ENCODE measurements at regions not wholly inside any gene's neighbourhood (a gene's known extent, or its start where the extent isn't known, plus 50 kb on each side); places are given as distances from the start of the nearest gene placed in this dataset.
"Not testable (repeated sequence)": the region's sequence is repeated elsewhere in the genome, so short reads cannot be mapped to it uniquely, and the experiment has no call there.

DNA sequence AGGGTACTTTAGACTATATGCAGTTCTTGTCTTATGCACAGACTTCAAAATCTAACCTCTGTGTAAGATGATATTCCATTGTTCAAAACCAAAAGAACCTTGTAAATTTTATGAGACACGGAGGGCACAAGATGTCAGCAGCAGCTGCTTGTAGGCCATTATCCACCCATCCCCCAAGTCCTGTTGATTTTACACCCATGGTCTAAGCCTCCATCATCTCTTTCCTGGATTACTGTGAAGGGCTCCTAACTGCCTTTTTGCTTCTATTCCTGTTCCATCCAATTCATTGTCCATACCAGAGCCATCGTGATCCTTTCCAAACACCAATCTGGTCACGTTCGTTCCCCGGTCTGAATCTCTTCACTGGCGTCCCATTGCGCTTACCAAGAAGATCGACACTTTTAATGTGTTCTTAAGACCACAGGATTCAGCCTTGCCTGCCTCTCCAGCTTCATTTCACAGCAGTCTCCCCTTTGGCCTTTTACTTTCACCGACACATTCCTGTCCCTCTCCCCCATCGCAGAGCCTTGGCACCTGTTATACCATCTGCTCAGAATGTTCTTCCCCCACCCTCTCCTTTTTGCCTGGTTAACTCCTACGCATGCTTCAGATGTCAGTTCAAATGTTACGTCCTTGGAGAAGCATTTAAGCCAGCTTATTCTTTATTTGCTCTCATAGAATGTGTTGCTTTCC, 107.3 kb upstream of the POU3F1 start:
- DNase-seq = peak; percentile 5 to 88 (median 61)

DNA sequence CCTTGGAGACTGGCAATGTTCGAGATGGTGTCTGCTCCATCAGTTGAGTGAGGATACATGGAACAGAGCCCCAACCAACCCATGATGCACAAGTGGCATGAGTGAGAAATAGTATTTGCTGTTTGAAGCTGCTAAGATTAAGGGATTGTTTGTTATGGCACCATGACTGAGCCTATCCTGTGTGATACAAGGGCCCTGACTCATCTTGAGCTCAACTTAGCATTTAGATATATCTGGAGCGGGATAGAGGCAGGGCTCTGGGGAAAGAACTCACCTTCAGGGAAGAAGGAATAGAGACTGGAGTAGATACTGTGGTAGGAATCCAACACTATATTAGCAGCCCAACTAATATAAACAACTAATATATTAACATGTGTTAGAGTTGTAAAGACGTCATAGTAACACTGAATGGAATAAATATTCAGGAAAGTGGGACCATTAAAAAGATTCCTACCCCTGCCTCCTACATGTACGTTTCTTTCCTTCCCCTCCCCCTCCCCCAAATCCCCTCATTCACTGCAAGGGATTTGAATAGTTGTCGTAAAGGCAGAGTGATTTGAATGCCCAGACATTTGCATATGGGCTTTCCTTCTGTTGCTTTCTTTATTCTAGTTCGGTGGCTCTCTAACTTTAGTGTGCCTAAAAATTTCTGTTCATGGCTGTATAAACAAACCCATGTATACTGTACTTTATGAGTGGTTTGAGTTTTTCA, 106.6 kb upstream of the POU3F1 start:
- DNase-seq = peak in 1 of 3 experiments; percentile 61

DNA sequence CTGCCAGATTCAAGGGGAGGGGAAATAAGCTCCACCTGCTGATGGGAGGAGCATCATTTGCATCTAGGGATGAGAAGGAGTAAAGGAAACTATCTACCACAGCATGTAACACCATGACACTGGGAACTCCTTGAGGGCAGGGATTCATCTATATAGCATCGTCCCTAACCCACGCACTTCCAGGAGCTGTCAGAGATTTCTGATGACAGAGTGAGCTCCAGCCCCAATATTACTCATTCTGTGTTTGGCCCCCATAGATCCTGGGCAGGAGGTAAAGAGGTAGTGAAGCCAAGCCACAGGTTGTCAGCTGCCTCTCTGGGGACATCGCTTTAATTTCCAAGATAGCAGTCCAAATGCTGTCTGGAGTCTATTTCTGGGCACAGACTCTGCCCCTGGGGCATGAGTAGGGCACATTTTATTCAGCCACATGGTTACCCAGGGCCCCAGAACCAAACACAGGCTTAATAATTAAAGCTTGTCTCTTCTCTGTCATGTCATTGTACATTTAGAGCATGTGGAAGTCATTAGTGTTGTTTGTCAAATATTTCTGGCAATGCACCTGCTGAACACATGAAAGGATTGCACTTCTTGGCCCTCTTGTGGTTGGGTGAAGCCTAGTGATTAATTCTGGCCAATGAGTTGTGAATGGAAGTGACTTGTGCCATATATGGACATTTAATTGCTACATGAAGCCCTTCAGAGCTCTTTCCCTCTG, 105.9 kb upstream of the POU3F1 start:
- peak; percentile 86 to 99 (median 88) for DNase-seq

DNA sequence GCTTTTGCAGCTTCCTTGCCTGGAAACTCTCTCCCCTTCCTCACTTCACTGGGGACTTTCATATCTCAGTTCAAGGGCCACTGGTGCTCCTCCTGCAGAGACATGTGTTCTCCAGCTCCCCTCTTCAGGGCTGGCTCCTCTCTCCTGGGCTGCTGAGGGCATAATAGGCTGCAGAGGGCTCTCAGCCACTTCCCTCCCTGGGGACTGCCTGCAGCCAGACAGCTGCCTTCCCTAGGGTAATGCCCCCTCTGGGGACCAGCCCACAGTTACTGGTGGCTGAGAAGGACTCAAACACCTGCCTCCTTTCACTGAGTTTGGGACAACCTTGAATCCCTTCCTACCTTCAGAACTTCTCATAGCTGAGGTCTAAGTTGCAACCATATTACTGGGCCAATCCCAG, 104.8 kb upstream of the POU3F1 start:
- peak; percentile 10 to 70 (median 29) for DNase-seq

DNA sequence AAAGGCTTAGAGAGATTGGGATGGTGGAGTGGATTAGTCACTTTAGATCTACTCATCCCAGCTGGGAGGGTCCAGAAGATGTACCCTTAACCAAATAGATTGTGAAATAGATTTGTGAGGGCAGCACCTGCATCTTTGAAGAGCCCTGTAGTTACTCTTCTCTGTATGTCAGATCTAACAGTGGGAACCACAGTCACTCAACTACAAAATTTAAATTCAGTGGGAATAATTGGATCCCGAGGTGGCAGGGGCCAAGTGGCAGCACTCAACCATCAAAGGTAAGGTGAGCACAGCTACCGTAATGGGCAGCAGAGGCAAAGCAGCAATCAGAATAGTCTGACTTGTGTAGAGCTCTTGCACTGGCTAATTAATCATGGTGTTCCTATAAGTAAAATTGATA, 99.5 kb upstream of the POU3F1 start:
- not testable (repeated sequence) for DNase-seq

DNA sequence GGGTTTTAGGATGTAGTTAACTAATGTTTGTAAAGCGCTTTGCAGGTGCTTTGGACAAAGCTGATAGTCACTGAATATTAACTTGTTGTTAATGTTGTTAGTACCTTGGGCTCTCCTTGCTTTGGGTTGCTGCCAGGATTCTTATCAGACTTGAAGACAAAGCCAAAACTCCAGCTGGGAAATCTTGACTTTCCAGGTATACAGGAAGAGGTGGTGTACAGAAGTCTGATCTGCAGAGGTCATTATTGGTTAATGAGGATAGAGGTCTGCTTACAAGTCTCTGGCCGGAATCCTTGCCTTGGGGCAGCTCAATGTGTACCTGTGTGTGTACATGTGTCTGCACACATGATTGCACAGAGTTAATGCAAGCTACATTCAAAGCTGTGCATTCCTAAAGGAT, 96.0 kb upstream of the POU3F1 start:
- DNase-seq = no peak

DNA sequence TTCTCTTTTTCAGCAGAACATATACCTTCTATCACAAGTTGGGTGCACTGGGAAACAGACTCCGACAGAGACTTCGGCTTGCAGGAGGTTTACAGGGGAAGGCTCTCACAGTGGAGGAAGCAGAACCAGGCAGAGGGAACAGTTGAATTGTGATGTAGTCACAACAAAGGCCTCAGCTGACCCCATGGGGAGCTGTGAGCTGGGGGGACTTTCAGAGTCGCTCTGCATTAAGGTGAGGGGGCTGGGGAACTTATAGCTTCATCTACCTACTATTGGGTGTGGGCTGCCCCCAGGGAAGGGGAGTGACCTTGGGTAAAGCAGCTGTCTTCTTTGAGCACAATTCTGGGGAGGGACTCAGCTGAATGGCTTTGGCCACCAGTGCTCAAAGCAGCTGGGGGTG, 94.9 kb upstream of the POU3F1 start:
- no peak for DNase-seq

DNA sequence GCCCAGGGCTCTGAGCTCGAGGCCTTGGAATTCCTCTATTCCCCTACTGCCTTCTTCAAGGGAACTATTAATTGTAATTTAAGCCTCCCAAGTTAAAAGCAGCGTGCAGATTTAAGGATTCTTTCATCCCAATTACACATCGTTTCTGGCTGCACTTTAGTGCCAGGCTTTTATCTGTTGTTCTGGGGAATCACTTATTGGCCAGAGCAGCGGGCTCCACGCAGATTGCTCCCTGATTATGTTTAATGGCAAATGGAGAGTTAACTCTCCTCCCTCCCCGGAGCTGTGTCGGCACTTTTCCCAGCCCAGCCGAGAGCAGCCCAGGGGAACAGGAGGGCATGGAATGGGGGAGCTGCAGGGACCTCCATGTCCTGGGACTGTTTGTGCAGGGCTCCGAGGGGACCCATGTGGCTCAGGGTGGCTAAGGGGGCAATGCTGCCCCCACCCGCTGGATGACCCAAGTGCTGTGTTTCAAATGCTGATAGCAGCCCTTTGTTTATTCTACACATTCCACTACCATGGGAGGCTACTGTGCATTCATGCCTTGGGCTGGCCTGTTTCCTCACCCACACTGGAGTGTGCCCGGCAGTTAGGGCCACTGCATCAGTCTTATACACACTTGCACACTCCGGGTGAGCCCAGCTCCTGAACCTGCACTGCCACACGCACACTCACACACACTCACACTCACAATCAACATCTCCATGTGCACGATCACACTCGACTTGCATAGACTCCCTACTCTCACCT, 93.3 kb upstream of the POU3F1 start:
- DNase-seq = peak in 1 of 3 experiments; percentile 8

DNA sequence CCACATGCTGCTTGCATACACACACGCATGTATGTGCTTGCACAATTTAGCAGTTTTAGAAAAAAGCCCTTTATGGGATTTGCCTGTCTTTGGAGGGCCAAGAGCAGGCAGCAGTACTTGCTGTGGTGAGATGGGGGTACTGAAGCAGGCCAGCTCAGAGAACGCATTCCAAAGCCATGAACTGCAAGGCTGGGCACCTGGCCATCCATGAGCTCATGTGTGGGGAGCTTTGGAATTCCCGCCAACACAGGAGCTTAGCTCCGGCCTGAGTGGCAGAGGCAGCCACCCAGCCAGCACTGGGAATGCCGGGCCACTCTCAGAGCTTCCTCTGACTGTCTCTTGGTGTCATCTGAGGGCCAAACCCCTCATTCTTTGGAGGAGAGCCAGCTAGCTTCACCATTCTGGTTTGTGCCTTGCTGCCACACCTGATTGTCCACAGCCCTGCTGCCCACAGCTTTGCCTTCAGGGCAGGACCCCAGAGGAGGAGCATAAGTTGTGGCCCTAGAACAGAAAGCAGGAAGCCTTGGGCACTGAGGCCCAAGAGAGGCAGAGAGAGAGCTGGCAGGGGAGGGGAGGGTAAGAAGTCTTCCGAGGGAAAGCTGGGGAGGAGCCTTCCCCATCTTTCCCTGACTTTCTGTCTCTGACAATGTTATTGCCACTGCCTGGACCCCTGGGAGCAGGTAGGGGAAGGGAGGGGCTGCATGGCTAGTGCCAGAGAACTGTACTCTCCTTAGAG, 92.1 kb upstream of the POU3F1 start:
- peak in 1 of 3 experiments; percentile 9 for DNase-seq

DNA sequence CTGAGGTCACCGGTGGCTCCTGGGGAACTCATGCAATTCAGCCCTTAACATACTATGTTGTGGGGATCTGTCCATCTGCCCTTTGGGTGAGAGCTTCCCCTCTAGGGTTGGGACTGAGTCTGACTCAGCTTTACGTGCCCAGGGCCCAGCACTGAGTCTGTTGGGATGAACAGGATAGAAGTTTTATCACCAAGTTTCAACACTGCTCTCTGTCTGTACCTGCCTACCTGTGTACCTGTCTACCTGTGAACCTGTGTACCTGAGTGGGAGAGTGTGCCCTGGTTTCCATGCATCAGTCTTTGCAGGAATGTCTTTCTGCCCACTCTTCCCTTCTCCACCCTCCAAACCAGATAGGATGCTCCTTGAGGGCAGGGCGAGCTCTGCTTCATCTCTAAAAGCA, 90.6 kb upstream of the POU3F1 start:
- DNase-seq = no peak

DNA sequence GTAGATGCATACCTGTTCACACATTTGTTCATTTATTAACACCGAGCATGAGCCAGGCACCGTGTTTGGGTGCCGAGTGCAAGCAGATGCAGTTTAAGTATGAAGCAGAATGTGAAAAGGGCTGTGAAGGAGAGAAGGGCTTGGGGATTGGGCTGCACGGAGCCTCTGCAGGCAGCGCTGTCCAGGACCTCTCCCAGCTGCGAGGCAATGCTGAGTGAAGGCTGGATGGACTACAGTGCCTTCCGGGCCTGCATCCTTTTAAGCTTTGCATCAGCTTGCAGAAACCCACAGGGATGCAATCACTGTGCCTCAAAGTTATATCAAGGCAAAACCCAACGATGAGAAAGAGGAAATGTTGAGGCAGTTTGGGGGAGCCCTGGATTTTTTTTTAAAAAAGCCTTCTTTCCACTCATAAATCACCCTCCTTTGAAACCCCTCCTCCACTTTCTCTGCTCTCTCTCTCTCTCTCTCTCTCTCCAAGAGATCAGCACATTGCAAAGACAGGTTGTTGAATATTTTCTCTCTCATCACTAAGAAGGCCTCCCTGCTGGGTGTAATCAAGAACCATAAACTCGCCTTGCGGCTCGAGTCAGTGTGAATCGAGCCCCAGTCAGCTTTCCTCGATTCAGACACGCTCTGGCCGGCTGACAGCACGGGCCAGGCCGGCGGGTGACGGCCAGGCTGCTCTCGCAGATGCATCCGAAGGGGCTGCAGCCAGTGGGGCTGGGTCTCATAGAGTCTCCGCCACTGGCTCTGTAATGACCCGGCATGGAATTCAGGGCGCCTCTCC, 89.2 kb upstream of the POU3F1 start:
- peak in 1 of 3 experiments; percentile 54 for DNase-seq

DNA sequence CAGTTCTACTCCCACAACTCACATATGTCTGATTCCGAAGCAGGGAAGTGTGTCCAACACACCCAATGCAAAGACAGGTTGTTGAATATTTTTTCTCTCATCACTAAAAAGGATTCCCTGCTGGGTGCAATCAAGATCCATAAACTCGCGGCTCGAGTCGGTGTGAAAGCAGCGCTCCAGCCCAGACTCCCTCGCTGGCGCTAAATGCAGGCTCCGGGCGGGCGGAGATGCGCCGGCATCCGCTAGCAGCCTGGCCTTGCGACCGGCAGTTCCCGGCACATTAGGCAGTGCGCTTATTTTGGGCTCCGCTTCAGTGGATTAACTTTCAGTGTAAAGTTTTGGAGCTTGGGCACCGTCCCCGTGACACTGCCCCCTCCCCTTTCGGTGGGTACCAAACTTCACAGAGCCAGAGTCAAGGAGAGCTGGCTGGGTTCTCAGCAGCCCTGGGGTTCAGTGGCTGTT, 87.7 kb upstream of the POU3F1 start:
- no peak for DNase-seq

DNA sequence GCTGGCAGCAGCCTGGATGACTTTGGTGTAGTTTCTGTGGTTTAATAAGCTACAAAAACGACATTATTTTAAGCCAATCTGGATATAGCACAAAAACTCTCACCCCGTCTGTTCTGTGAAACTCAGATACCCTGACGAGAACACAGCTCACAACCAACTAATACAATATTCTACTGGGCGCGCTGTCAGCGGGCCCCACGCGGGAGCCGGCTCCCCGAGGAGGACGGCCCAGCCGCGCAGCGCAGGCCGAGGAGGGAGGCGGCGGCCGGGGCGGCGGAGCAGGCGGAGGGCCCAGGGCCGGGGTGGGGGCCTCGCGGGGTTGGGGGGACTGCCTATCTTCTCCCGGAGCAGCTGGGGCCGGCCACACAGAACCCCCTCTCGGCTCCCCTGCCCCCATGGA, 87.2 kb upstream of the POU3F1 start:
- DNase-seq = no peak

DNA sequence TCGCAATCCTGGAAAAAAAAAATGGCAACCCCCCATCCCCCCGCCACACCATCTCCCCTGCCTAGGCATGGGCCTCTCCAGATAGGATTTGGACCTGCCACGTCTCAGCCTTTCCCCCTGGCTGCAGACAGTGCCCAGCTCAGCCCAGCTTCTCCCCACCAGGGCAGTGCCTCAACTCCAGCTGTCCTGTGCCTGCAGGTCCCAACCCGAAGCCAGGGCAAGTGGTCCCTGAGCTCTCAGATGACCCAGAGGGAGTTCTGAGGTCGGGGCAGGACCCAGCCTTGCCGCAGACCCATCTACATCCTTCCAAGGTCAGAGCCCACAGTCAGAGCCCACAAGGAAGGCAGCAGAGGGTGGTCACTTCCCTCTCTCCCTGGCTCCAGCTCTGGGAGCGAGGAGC, 86.7 kb upstream of the POU3F1 start:
- DNase-seq = no peak

DNA sequence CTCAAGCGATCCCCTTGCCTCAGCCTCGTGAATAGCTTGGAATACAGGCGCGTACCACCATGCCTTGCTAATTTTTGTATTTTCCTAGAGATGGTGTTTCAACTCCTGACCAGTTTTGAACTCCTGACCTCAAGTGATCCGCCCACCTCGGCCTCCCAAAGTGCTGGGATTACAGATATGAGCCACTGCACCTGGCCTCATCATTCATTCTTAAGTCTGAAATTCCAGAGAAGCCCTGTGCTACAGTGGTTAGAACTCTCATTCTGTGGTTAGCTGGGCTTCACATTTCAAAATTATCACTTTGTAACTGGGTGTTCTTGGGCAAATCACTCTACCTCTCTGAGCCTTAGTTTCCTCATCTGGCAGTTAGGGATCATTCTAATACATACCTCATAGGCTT, 86.1 kb upstream of the POU3F1 start:
- no peak for DNase-seq

DNA sequence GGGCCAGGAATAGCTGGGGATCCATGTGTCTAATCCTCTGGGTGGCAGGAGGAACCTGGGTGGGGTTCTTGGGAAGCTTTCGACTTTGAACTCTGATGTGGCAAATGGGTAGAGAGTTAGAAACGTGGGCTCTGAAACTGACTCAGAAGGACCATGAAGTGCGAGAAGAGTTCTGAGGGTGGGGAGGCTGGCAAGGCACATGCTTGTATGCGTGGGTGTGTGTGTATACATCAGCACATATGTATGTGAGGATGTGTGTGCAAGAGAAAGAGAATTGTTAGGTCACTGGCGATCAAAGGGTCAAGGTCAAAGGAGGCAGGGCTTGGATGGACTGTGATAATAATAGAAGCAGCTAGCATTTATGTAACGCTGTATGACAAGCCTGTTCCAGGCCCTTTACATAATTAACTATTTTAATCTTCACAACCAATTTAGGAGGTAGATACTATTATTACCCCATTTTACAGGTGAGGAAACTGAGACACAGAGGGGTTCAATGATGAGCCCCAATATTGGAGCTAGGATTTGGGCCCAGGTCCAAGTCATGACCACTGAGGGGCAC, 84.5 kb upstream of the POU3F1 start:
- no peak for DNase-seq

DNA sequence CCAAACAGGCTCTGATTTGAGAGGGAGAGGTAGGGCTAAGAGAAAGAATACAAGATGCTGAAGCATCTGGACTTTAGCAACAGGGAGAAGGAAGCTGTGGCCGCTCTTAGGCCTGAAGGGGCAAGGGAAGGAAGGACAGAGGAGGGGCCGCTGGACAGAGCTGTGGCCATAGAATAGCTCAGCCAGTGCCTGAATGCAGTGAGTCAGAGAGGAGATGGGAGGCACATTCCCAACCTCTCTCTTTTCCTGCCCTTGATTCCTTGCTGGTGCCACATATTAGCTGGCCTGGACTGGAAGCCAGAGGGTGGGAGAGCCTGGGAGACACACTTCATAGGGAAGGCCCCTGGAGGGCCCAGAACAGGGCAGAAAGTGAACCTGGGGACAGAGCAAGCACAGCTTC, 83.4 kb upstream of the POU3F1 start:
- no peak for DNase-seq

DNA sequence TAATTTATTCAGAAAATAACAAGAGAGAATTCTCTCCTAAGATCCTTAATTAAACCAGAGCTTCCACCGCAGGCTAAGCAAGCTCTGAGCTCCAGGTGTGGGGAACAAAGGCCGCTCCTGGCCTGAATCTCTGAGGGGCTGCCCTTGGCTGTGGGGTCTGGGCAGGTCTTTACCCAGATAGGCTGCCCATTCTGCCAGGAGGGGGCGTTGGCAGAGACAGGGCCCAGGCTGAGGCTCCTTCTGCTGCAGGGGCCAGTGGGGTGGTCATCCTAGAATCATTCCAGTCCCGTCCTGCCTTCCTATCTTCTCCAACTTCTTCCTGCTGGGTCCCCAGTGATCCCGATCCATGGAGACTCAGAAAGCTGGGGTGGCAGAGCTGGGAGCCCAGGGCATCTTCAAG, 82.9 kb upstream of the POU3F1 start:
- no peak for DNase-seq

DNA sequence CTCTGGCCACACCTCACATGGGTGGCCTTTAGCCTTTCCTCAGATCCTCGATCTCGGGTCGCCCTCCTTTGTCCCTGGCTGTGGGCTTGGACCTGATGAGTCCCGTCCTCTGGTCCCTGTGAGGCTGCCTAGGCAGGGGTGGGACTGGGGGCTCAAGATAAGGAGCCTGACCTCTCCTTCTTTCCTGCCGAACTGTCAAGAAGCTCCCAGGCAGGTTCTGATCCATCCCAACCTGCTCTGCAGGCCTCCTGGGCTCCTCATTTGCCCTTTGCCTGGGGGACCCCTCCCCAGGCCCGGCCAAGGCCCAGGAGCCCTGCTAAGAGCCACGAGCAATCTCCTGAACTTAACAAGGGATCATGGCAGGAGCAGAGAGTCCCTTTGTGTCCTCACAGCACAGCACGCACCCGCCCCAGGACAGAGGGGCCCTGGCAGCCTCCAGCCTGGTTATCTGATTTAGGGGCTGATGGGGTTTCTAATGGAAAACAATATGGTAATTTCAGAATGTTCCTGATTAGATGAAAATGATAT, 82.4 kb upstream of the POU3F1 start:
- DNase-seq = no peak

DNA sequence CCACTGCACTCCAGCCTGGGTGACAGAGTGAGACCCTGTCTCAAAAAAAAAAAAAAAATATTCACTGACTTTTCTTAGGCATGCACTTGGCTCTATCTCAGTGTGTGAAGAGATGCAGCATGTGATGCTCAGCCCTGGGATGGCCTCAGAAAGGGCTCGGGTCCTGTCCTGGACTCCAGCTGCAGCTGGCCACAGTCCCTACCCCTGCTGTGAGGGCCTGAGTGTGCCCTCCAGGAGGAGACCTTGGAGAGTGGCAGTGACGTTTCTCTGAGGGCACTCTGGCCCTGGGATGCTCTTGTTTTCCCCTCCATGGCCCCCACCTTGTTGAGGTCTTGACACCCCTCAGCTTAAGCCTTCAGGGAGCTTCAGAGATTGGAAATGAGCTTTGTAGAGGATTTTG, 81.9 kb upstream of the POU3F1 start:
- no peak for DNase-seq

DNA sequence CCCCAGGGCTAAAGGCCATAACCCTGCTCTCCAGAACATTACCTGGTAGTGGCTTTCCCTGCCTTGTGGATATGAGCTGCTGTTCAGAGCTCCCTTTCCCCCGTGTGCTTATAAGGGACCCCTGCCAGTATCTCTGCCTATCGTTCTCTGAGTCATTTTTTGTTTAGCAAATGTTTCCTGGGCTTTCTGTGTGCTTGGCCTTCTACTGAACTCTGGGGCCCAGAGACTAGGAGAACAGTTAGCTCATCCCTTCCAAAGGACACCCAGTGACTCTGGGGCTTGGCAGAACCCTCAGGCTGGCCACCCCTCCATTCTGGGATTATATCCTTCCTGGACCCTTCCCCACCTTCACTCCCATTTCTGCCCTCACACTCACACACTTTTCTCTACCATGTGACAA, 80.8 kb upstream of the POU3F1 start:
- DNase-seq = no peak

All from NCI-H1417 (cell line).